Endodermal cell (in vitro differentiated cells): ENCODE measurements at regions not wholly inside any gene's neighbourhood (a gene's known extent, or its start where the extent isn't known, plus 50 kb on each side); places are given as distances from the start of the nearest gene placed in this dataset.

Experiments
- DNase-seq: peaks from one replicate; pipeline ENCODE4 v3.0.0-alpha.2; 2017
- H3K27ac ChIP-seq: 2 replicates; pipeline ENCODE4 v1.5.1; 2013; ENCODE audit warnings: mild to moderate bottlenecking, low read depth, low read length, moderate library complexity
- H3K27me3 ChIP-seq: 2 replicates; pipeline ENCODE4 v1.6.1; 2013; ENCODE audit warnings: mild to moderate bottlenecking, low read length, moderate library complexity; ENCODE audit not compliant: insufficient read depth, control insufficient read depth, poor library complexity, severe bottlenecking
- H3K36me3 ChIP-seq: 2 replicates; pipeline ENCODE4 v1.7.0; 2013; ENCODE audit warnings: mild to moderate bottlenecking, low read length, moderate library complexity; ENCODE audit not compliant: control insufficient read depth, insufficient read depth
- H3K4me1 ChIP-seq: one replicate; pipeline ENCODE4 v1.7.0; 2013; ENCODE audit warnings: low read length; ENCODE audit not compliant: control insufficient read depth, insufficient read depth
- H3K4me3 ChIP-seq: 2 replicates; pipeline ENCODE4 v1.5.1; 2013; ENCODE audit warnings: mild to moderate bottlenecking, low read length, moderate library complexity
- H3K9ac ChIP-seq: 2 replicates; pipeline ENCODE4 v1.6.1; 2013; ENCODE audit warnings: mild to moderate bottlenecking, low read length, moderate library complexity; ENCODE audit not compliant: poor library complexity, severe bottlenecking; ENCODE audit errors: extremely low read depth
- H3K9me3 ChIP-seq: 2 replicates; pipeline ENCODE4 v1.6.1; 2013; ENCODE audit warnings: mild to moderate bottlenecking, low read length, moderate library complexity; ENCODE audit not compliant: control insufficient read depth
- H3K27ac Mint-ChIP-seq: 2 replicates; pipeline ENCODE4 v1.8.0; 2020; ENCODE audit warnings: mixed read lengths
- H3K27me3 Mint-ChIP-seq: 2 replicates; pipeline ENCODE4 v1.8.0; 2021; ENCODE audit warnings: mild to moderate bottlenecking, mixed read lengths; ENCODE audit not compliant: insufficient read depth
- H3K36me3 Mint-ChIP-seq: 2 replicates; pipeline ENCODE4 v1.8.0; 2020; ENCODE audit warnings: low read depth, mixed read lengths
- H3K4me1 Mint-ChIP-seq: 2 replicates; pipeline ENCODE4 v1.8.0; 2020; ENCODE audit warnings: mixed read lengths
- H3K4me3 Mint-ChIP-seq: 2 replicates; pipeline ENCODE4 v1.8.0; 2020; ENCODE audit warnings: mild to moderate bottlenecking, moderate library complexity, mixed read lengths
- H3K9me3 Mint-ChIP-seq: 2 replicates; pipeline ENCODE4 v1.8.0; 2020; ENCODE audit warnings: mild to moderate bottlenecking, mixed read lengths
- CTCF ChIP-seq: fragments of 200-600 bp; sonication (generic); conservative IDR thresholded peaks from 2 replicates; pipeline ENCODE4 v1.5.0; 2021; ENCODE audit warnings: antibody characterized with exemption, mild to moderate bottlenecking
- WGBS, 2 experiments: methylation state at CpG; one replicate each; pipeline versions ENCODE4 v1.1.5 to v1.1.7; 2013; ENCODE audit warnings: missing lambda C conversion rate in 2 of 2, mixed read lengths in 1 of 2; ENCODE audit not compliant: insufficient coverage in 1 of 2, insufficient read length in 1 of 2; 5-methylcytosine and 5-hydroxymethylcytosine counted together

GRCh38 chr10:3857318-3857717 lies 72.3 kb upstream of the KLF6 start:
- Mint-ChIP-seq H3K36me3 (no peaks in the 10 kb centered on the region), H3K4me3 (no peak overlapping the region), H3K27ac (no peak overlapping the region), H3K4me1 (peaks cover 17% of the 10 kb centered on the region), H3K9me3 (no peaks in the 10 kb centered on the region), H3K27me3 (no peaks in the 10 kb centered on the region)
- no peak overlapping the region for H3K27ac ChIP-seq
- no peak for DNase-seq
- peaks cover 8% of the 10 kb centered on the region for H3K4me1 ChIP-seq
- H3K9ac ChIP-seq: no peak overlapping the region
- H3K36me3 ChIP-seq: no peaks in the 10 kb centered on the region
- no peak for TF ChIP-seq CTCF
- H3K4me3 ChIP-seq: no peak overlapping the region
- 74 to 87% methylated on average over 4 to 8 of the region's 8 CpGs for WGBS, 2 experiments
- H3K9me3 ChIP-seq: no peaks in the 10 kb centered on the region
- H3K27me3 ChIP-seq: no peaks in the 10 kb centered on the region

GRCh38 chr10:3856593-3856992 lies 71.6 kb upstream of the KLF6 start:
- Mint-ChIP-seq H3K36me3 (no peaks in the 10 kb centered on the region), H3K9me3 (no peaks in the 10 kb centered on the region), H3K4me1 (peaks cover 24% of the 10 kb centered on the region), H3K4me3 (no peak overlapping the region), H3K27ac (no peak overlapping the region), H3K27me3 (no peaks in the 10 kb centered on the region)
- 97 to 98% methylated on average over 5 to 7 of the region's 7 CpGs for WGBS, 2 experiments
- DNase-seq: no peak
- no peak for TF ChIP-seq CTCF
- no peak overlapping the region for H3K4me3 ChIP-seq
- H3K9ac ChIP-seq: no peak overlapping the region
- peaks cover 8% of the 10 kb centered on the region for H3K4me1 ChIP-seq
- H3K27me3 ChIP-seq: no peaks in the 10 kb centered on the region
- H3K9me3 ChIP-seq: no peaks in the 10 kb centered on the region
- H3K36me3 ChIP-seq: no peaks in the 10 kb centered on the region
- no peak overlapping the region for H3K27ac ChIP-seq

- Histone ChIP-seq H3K9ac (no peak overlapping the region), H3K27ac (no peak overlapping the region), H3K9me3 (no peaks in the 10 kb centered on the region), H3K36me3 (no peaks in the 10 kb centered on the region), H3K4me3 (no peak overlapping the region), H3K27me3 (no peaks in the 10 kb centered on the region), H3K4me1 (peaks cover 8% of the 10 kb centered on the region)
- no peaks in the 10 kb centered on the region for H3K36me3 Mint-ChIP-seq
- WGBS, 2 experiments: 81 to 86% methylated on average over 10 to 11 of the region's 11 CpGs
- H3K4me3 Mint-ChIP-seq: no peak overlapping the region
- no peak for TF ChIP-seq CTCF
- no peaks in the 10 kb centered on the region for H3K9me3 Mint-ChIP-seq
- no peaks in the 10 kb centered on the region for H3K27me3 Mint-ChIP-seq
- H3K27ac Mint-ChIP-seq: no peak overlapping the region
- no peak for DNase-seq
- H3K4me1 Mint-ChIP-seq: peaks cover 25% of the 10 kb centered on the region
Measured at GRCh38 chr10:3853547-3854303, 68.7 kb upstream of the KLF6 start.
